Activated CD8-positive, alpha-beta memory T cell treated with anti-CD3 and anti-CD28 coated beads for 4 hours (primary cell): ENCODE measurements at regions not wholly inside any gene's neighbourhood (a gene's known extent, or its start where the extent isn't known, plus 50 kb on each side); places are given as distances from the start of the nearest gene placed in this dataset.

Source experiments
- DNase-seq, 2 donors: peaks; one replicate each; pipeline ENCODE4 v3.0.0-alpha.2; 2020; ENCODE audit warnings: low read depth in 2 of 2

GRCh38 chr5:2206293-2207108, 323.8 kb upstream of the IRX4 start:
- no peak for DNase-seq

- no peak for DNase-seq
Measured at GRCh38 chr5:2205596-2206226, 323.0 kb upstream of the IRX4 start.

- no peak for DNase-seq
Measured at GRCh38 chr5:2205185-2205585, 322.5 kb upstream of the IRX4 start.

GRCh38 chr5:2204366-2205184, 321.9 kb upstream of the IRX4 start:
- DNase-seq: no peak

GRCh38 chr5:2203774-2204173, 321.0 kb upstream of the IRX4 start:
- DNase-seq: no peak

- DNase-seq: no peak
Measured at GRCh38 chr5:2201832-2202231, 319.1 kb upstream of the IRX4 start.

GRCh38 chr5:2201421-2201820, 318.7 kb upstream of the IRX4 start:
- no peak for DNase-seq

GRCh38 chr5:2201011-2201410, 318.3 kb upstream of the IRX4 start:
- no peak for DNase-seq

GRCh38 chr5:2200261-2200950, 317.7 kb upstream of the IRX4 start:
- DNase-seq: no peak

- no peak for DNase-seq
Measured at GRCh38 chr5:2199697-2200096, 317.0 kb upstream of the IRX4 start.

- no peak for DNase-seq
Measured at GRCh38 chr5:2196989-2197619, 314.4 kb upstream of the IRX4 start.

GRCh38 chr5:2196416-2196815, 313.7 kb upstream of the IRX4 start:
- no peak for DNase-seq

GRCh38 chr5:2194949-2195348, 312.2 kb upstream of the IRX4 start:
- no peak for DNase-seq

GRCh38 chr5:2194236-2194555, 311.5 kb upstream of the IRX4 start:
- DNase-seq: no peak

GRCh38 chr5:2193542-2194235, 311.0 kb upstream of the IRX4 start:
- DNase-seq: no peak

GRCh38 chr5:2193142-2193541, 310.4 kb upstream of the IRX4 start:
- DNase-seq: no peak

GRCh38 chr5:2192496-2192895, 309.8 kb upstream of the IRX4 start:
- DNase-seq: no peak

- no peak for DNase-seq
Measured at GRCh38 chr5:2191972-2192371, 309.2 kb upstream of the IRX4 start.

- DNase-seq: no peak
Measured at GRCh38 chr5:2190549-2190948, 307.8 kb upstream of the IRX4 start.

- DNase-seq: no peak
Measured at GRCh38 chr5:2188661-2189060, 305.9 kb upstream of the IRX4 start.

- no peak for DNase-seq
Measured at GRCh38 chr5:2188137-2188536, 305.4 kb upstream of the IRX4 start.
